Nephron progenitor cell (in vitro differentiated cells): ENCODE measurements at regions not wholly inside any gene's neighbourhood (a gene's known extent, or its start where the extent isn't known, plus 50 kb on each side); places are given as distances from the start of the nearest gene placed in this dataset.
"Not testable (repeated sequence)": the region's sequence is repeated elsewhere in the genome, so short reads cannot be mapped to it uniquely, and the experiment has no call there.

Experiments
- DNase-seq: peaks from one replicate; pipeline ENCODE4 v3.0.0; 2021
- H3K27ac Mint-ChIP-seq: 2 replicates; pipeline ENCODE4 v1.8.0; 2021; ENCODE audit warnings: mild to moderate bottlenecking, moderate library complexity, mixed read lengths
- H3K27me3 Mint-ChIP-seq: 2 replicates; pipeline ENCODE4 v1.8.0; 2021; ENCODE audit warnings: mild to moderate bottlenecking, low read depth, mixed read lengths; ENCODE audit not compliant: poor library complexity
- H3K36me3 Mint-ChIP-seq: 2 replicates; pipeline ENCODE4 v1.8.0; 2021; ENCODE audit warnings: low read depth, mixed read lengths
- H3K4me1 Mint-ChIP-seq: 2 replicates; pipeline ENCODE4 v1.8.0; 2021; ENCODE audit warnings: mixed read lengths
- H3K4me3 Mint-ChIP-seq: 2 replicates; pipeline ENCODE4 v1.8.0; 2021; ENCODE audit warnings: mild to moderate bottlenecking, moderate library complexity, mixed read lengths
- H3K9me3 Mint-ChIP-seq: 2 replicates; pipeline ENCODE4 v1.8.0; 2021; ENCODE audit warnings: mild to moderate bottlenecking, moderate library complexity, mixed read lengths
- TF ChIP-seq, protein P1 (sequence below): fragments of 200-600 bp; sonication (generic); IDR thresholded peaks from 2 replicates; pipeline ENCODE4 v1.5.0; 2021; ENCODE audit warnings: antibody characterized with exemption

DNA sequence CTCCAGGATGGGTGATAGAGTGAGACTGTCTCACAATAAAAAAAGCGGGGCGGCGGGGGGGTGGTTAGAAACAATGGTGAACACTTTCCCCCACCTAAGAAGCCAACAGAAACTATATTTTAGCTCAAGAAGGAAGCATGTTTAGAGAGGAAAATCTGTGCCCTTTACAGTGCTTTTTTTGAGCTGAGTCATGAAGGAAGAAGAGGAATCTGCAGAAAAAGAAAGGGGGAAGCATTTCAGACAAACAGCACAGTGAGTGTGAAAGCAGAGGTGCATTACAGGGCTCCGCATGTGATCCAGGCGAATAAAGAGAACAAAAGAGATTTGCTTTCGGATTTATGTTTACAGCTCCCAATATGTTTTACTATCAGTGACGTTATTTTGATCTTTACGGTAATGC lies 1504.6 kb upstream of the WWC1 start:
- H3K27ac Mint-ChIP-seq = no peak overlapping the region
- DNase-seq = no peak
- H3K4me1 Mint-ChIP-seq = no peaks in the 10 kb centered on the region
- no peaks in the 10 kb centered on the region for H3K27me3 Mint-ChIP-seq
- H3K36me3 Mint-ChIP-seq = no peaks in the 10 kb centered on the region
- H3K9me3 Mint-ChIP-seq = no peaks in the 10 kb centered on the region
- TF ChIP-seq, protein P1, sequence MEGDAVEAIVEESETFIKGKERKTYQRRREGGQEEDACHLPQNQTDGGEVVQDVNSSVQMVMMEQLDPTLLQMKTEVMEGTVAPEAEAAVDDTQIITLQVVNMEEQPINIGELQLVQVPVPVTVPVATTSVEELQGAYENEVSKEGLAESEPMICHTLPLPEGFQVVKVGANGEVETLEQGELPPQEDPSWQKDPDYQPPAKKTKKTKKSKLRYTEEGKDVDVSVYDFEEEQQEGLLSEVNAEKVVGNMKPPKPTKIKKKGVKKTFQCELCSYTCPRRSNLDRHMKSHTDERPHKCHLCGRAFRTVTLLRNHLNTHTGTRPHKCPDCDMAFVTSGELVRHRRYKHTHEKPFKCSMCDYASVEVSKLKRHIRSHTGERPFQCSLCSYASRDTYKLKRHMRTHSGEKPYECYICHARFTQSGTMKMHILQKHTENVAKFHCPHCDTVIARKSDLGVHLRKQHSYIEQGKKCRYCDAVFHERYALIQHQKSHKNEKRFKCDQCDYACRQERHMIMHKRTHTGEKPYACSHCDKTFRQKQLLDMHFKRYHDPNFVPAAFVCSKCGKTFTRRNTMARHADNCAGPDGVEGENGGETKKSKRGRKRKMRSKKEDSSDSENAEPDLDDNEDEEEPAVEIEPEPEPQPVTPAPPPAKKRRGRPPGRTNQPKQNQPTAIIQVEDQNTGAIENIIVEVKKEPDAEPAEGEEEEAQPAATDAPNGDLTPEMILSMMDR = no peak
- no peak overlapping the region for H3K4me3 Mint-ChIP-seq

DNA sequence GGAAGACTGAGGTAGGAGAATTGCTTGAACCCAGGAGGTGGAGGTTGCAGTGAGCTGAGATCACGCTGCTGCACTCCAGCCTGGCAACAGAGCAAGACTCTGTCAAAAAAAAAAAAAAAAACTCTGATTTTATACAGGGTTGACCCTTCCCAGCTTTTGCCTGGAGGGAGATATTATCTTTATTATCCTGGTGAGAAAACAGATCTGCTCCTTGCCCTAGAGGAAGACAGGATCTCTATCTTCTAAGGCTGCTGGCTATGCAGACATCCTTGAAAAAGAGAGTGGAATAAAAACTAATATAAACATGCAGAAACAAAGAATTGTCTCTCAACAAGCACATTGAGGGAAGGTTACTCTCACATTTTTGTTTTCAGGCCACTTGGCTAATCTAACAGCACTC lies 1503.4 kb upstream of the WWC1 start:
- no peak overlapping the region for H3K27ac Mint-ChIP-seq
- H3K36me3 Mint-ChIP-seq = no peaks in the 10 kb centered on the region
- no peaks in the 10 kb centered on the region for H3K4me1 Mint-ChIP-seq
- H3K4me3 Mint-ChIP-seq = no peak overlapping the region
- DNase-seq = no peak
- no peaks in the 10 kb centered on the region for H3K9me3 Mint-ChIP-seq
- TF ChIP-seq, protein P1 = no peak
- H3K27me3 Mint-ChIP-seq = peaks cover 3% of the 10 kb centered on the region

DNA sequence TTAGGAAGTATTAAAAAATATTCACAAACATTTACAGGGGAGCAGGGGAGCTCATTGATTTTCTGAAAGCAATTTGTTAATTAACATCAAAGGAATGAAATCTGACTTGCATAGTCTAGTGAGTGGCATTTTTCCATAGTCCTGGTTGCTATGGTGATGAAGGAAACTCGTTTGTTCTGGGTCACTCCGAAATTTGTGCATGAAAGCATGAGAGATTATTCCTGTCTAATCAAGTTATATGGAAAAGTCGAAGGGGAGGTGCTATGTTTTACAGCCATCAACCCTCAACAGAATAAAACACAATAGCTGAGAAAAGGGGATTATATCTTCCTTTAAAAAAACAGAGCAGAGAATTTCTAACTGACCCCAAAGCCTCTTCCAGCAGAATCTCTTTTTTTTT lies 1495.7 kb upstream of the WWC1 start:
- no peak for DNase-seq
- H3K4me1 Mint-ChIP-seq = no peaks in the 10 kb centered on the region
- no peaks in the 10 kb centered on the region for H3K36me3 Mint-ChIP-seq
- no peak overlapping the region for H3K4me3 Mint-ChIP-seq
- TF ChIP-seq, protein P1 = no peak
- H3K9me3 Mint-ChIP-seq = peaks cover 4% of the 10 kb centered on the region
- H3K27me3 Mint-ChIP-seq = peaks cover 7% of the 10 kb centered on the region
- H3K27ac Mint-ChIP-seq = no peak overlapping the region

DNA sequence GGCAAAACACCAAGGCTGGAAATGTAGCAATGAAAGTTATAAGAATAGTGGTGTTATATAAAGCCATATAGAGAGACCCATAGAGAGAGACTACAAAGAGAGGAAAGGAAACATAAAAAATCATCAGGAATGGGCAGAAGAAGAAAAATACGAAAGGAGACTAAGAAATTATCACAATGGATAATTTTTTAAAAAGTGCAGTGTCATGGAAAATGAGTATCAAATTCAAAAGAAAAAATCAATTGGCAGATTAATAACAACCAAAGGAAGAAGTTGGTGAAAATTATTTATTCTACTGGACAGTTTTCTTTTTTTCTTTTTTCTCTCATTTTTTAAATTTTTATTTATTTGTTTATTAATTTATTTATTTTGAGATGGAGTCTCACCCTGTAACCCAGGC lies 1488.4 kb upstream of the WWC1 start:
- Mint-ChIP-seq H3K36me3 (no peaks in the 10 kb centered on the region), H3K9me3 (peaks cover 10% of the 10 kb centered on the region), H3K4me3 (no peak overlapping the region), H3K27me3 (peaks cover 3% of the 10 kb centered on the region), H3K4me1 (no peaks in the 10 kb centered on the region), H3K27ac (no peak overlapping the region)
- no peak for DNase-seq
- TF ChIP-seq, protein P1 = no peak

DNA sequence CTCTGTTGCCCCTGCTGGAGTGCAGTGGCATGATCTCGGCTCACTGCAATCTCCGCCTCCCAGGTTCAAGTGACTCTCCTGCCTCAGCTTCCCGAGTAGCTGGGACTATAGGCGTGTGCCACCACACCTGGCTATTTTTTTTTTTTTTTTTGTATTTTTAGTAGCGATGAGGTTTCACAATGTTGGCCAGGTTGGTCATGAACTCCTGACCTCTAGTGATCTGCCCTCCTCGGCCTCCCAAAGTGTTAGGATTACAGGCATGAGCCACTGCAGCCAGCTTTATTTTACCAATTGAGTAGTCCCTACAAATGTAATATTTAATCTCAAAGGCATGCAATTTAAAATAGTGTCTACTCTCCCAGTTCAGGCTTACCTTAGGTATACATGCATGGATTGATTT lies 1487.2 kb upstream of the WWC1 start:
- DNase-seq, H3K27me3 Mint-ChIP-seq, H3K27ac Mint-ChIP-seq, H3K4me3 Mint-ChIP-seq, H3K4me1 Mint-ChIP-seq, H3K36me3 Mint-ChIP-seq: not testable (repeated sequence)
- H3K9me3 Mint-ChIP-seq = peaks cover 15% of the 10 kb centered on the region

DNA sequence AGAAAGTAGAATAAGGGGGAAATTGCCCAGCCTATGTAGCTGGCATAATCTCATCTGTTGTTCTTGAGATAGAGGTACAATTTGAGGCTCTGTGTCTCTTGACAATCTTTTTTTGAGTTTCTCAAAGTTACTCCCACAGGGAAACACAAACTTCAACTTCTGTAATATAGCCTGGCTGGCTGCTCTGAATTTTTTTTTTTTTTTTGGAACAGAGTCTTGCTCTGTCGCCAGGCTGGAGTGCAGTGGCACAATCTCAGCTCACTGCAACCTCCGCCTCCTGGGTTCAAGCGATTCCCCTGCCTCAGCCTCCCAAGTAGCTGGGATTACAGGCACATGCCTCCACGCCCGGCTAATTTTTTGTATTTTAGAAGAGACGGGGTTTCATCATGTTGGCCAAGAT lies 1486.8 kb upstream of the WWC1 start:
- H3K4me3 Mint-ChIP-seq, H3K27ac Mint-ChIP-seq, DNase-seq: not testable (repeated sequence)

DNA sequence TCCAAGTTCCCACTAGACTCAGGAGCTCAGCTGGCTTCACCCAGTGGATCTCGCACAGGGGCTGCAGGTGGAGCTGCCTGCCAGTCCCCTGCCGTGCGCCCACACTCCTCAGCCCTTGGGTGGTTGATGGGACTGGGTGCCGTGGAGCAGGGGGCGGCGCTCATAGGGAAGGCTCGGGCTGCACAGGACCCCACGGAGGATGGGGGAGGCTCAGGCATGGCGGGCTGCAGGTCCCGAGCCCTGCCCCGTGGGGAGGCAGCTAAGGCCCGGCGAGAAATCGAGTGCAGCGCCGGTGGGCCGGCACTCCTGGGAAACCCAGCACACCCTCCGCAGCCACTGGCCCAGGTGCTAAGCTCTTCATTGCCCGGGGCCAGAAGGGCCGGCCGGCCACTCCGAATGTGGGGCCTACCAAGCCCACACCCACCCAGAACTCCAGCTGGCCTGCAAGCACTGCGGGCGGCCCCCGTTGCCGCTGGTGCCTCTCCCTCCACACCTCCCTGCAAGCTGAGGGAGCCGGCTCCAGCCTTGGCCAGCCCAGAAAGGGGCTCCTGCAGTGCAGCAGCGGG lies 1481.3 kb upstream of the WWC1 start:
- not testable (repeated sequence) for H3K4me3 Mint-ChIP-seq, DNase-seq, H3K4me1 Mint-ChIP-seq, H3K36me3 Mint-ChIP-seq, H3K27ac Mint-ChIP-seq, H3K27me3 Mint-ChIP-seq
- peaks cover 32% of the 10 kb centered on the region for H3K9me3 Mint-ChIP-seq

More for the DNA sequence above, 1486.8 kb upstream of the WWC1 start:
- not testable (repeated sequence) for H3K27me3 Mint-ChIP-seq, H3K36me3 Mint-ChIP-seq, H3K4me1 Mint-ChIP-seq
- H3K9me3 Mint-ChIP-seq = peaks cover 19% of the 10 kb centered on the region
